ENCODE measurements at regions not wholly inside any gene's neighbourhood (a gene's known extent, or its start where the extent isn't known, plus 50 kb on each side); places are given as distances from the start of the nearest gene placed in this dataset.

DNA sequence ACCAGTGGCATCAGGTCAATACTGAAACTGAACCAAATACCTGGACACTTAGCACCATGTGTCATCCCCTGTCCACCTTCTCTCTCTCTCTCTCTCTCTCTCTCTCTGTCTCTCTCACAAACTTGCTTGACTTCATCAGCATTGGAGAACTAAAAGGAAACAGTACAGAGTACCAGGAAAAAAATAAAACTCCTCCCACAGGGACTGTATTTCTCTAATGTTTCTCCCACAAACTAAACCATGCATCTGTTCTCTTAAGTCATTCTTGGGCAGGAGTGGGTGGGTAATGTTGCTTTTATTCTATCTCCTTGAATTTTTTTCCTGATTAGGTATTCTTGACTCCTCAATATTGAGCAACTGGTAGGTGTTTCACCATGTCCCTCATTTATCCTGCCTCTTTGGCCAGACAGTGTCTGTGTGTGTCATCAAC, 112.9 kb upstream of the CACNA1A start:
- TF ChIP-seq, protein P1, sequence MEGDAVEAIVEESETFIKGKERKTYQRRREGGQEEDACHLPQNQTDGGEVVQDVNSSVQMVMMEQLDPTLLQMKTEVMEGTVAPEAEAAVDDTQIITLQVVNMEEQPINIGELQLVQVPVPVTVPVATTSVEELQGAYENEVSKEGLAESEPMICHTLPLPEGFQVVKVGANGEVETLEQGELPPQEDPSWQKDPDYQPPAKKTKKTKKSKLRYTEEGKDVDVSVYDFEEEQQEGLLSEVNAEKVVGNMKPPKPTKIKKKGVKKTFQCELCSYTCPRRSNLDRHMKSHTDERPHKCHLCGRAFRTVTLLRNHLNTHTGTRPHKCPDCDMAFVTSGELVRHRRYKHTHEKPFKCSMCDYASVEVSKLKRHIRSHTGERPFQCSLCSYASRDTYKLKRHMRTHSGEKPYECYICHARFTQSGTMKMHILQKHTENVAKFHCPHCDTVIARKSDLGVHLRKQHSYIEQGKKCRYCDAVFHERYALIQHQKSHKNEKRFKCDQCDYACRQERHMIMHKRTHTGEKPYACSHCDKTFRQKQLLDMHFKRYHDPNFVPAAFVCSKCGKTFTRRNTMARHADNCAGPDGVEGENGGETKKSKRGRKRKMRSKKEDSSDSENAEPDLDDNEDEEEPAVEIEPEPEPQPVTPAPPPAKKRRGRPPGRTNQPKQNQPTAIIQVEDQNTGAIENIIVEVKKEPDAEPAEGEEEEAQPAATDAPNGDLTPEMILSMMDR (conservative IDR thresholded peaks at IDR 0.05; ENCODE audit: low read length) = no peak
- no peak overlapping the region for H3K4me3 ChIP-seq (ENCODE audit: low read length)
- peak; percentile 61 for DNase-seq (ENCODE audit: low read depth)

DNA sequence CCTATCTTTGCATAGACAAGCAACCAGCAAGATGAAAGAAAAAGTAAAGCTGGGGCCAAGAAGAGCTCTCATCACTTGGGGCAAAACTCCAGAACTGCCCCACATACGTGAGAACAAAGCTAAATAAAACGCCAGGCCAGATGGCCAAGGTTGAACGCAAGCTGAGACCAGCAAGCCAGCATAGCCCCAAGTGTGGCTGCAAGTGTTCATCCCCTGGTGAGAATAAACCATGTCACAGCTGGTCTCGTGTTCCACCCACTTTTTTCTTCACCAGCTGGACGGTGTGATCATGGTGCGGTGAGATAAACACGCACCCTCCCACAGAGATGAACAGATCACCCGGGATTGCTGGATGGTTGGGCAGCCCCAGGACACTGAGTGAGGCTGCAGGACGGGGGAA, 109.6 kb upstream of the CACNA1A start:
- no peak for DNase-seq (ENCODE audit: low read depth)
- no peak overlapping the region for H3K4me3 ChIP-seq (ENCODE audit: low read length)
- TF ChIP-seq, protein P1 (conservative IDR thresholded peaks at IDR 0.05; ENCODE audit: low read length) = no peak

DNA sequence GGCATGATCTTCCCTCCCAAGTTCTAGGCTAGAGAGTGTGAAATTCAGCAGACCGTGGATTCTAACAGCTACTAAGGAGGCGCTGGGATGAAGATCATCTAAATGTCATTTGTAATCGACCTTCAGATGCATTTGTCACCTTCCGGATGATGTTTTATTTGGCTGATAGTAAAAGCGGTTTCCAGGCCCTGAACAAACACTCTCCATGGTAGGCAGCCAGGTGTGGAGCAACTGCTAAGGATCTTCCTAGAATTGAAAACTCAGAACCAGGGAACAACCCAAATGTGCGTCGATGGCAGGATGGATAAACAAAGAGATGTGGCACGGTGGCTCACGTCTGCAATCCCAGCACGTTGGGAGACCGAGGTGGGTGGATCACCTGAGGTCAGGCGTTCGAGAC, 107.2 kb upstream of the CACNA1A start:
- DNase-seq (ENCODE audit: low read depth) = no peak
- no peak overlapping the region for H3K4me3 ChIP-seq (ENCODE audit: low read length)
- TF ChIP-seq, protein P1 (conservative IDR thresholded peaks at IDR 0.05; ENCODE audit: low read length) = no peak

DNA sequence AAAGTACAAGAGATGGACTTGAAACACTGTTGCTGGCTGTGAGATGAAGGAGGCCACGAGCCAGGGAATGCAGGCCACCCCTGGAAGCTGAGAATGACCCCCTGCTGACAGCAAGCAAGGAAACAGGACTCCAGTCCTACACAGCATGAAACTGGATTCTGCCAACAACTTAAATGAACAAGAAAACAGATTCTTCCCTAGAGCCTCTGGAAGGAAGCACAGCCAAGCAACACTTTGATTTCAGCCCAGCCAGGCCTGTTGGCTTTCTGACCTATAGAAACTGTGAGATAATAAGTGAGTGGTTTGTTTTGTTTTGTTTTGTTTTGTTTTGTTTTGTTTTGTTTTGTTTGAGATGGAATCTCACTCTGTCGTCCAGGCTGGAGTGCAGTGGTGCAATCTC, 105.3 kb upstream of the CACNA1A start:
- TF ChIP-seq, protein P1 (conservative IDR thresholded peaks at IDR 0.05; ENCODE audit: low read length) = no peak
- no peak for DNase-seq (ENCODE audit: low read depth)
- H3K4me3 ChIP-seq (ENCODE audit: low read length) = no peak overlapping the region

DNA sequence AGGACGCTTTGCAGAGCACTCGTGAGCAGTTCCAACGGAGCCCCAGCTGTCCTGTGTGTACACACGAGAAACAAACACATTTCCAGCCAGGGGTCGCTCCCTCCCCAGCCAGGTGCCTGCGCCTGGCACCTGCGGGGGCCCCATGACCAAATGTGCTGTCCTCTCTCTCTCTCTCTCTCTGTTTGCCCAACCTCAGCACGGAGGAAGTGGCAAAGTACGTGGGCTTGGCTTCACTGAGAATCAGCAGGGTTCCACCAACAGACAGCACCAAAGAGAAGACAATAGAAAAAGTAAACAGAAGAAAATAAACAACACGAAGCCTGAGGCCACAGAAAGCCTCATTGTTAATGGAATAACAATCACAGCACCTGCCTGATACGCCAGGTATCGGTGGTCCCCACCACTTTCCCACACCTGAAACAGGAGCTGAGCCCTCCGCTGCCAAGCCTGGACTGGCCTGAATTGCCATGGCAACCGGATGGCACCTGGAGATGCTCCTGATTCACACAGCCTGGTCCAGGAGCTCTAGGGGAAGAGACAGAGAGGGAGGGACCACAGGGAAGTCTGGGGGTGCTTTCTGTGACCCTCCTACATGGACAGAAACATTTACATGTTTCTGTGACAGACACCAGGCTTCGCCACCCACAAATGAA, 103.9 kb upstream of the CACNA1A start:
- no peak for DNase-seq (ENCODE audit: low read depth)
- TF ChIP-seq, protein P1 (conservative IDR thresholded peaks at IDR 0.05; ENCODE audit: low read length) = no peak
- H3K4me3 ChIP-seq (ENCODE audit: low read length) = no peak overlapping the region

DNA sequence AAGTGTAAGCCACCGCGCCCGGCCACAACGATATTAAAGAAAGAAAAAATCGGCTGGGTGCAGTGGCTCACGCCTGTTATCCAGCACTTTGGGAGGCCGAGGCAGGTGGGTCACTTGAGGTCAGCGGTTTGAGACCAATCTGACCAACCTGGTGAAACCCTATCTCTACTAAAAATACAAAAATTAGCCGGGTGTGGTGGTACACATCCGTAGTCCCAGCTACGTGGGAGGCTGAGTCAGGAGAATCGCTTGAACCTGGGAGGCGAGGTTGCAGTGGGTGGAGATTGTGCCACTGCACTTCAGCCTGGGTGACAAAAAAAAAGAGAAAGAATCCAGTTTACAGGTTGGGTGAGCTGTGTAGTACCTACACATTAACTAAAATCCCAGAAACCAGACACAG, 99.9 kb upstream of the CACNA1A start:
- no peak overlapping the region for H3K4me3 ChIP-seq (ENCODE audit: low read length)
- TF ChIP-seq, protein P1 (conservative IDR thresholded peaks at IDR 0.05; ENCODE audit: low read length) = no peak
- no peak for DNase-seq (ENCODE audit: low read depth)

DNA sequence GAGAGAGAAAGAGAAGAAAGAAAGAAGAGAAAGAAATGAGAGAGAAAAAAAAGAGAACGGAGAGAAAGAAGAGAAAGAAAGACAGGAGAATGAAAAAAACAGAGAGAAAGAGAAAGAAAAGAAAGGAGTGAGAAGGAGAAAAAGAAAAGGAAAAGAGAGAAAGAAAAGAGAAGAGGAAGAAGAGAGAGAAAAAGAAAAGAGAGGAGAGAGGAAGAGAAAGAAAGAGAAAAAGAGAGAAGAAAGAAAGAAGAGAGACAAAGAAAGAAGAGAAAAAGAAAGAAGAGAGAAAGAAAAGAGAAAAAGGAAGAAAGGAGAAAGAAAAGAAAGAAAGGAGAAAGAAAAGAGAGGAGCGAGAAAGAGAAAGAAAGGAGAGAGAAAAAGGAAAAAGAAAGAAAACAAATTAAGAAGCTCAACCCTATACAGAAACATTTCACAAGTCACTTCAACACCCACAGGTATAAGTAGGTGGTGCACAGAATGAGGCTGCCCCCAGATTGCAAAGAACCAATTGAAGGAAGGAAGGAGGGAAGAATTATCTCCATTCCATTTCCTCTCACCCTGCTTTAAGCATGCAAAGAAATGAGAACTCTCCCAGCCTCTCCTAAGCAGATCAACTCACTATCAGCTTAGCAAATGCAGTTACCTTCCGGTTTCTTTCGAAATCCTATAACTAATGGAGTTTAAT, 98.8 kb upstream of the CACNA1A start:
- H3K4me3 ChIP-seq (ENCODE audit: low read length) = no peak overlapping the region
- TF ChIP-seq, protein P1 (conservative IDR thresholded peaks at IDR 0.05; ENCODE audit: low read length) = no peak
- no peak for DNase-seq (ENCODE audit: low read depth)
